ENCODE measurements at regions not wholly inside any gene's neighbourhood (a gene's known extent, or its start where the extent isn't known, plus 50 kb on each side); places are given as distances from the start of the nearest gene placed in this dataset.
"Not testable (repeated sequence)": the region's sequence is repeated elsewhere in the genome, so short reads cannot be mapped to it uniquely, and the experiment has no call there.

- no peak for DNase-seq (ENCODE audit: low spot score)
Observed at GRCh38 chr12:92261692-92262091, 116.0 kb upstream of the BTG1 start.

GRCh38 chr12:92261071-92261470 lies 115.4 kb upstream of the BTG1 start:
- no peak for DNase-seq (ENCODE audit: low spot score)

GRCh38 chr12:92259696-92260251 lies 114.1 kb upstream of the BTG1 start:
- DNase-seq (ENCODE audit: low spot score), result no peak

GRCh38 chr12:92259291-92259690 lies 113.6 kb upstream of the BTG1 start:
- no peak for DNase-seq (ENCODE audit: low spot score)

- no peak for DNase-seq (ENCODE audit: low spot score)
Observed at GRCh38 chr12:92257261-92257660, 111.6 kb upstream of the BTG1 start.

GRCh38 chr12:92255741-92256140 lies 110.1 kb upstream of the BTG1 start:
- DNase-seq (ENCODE audit: low spot score), result no peak

GRCh38 chr12:92253301-92253700 lies 107.7 kb upstream of the BTG1 start:
- no peak for DNase-seq (ENCODE audit: low spot score)

GRCh38 chr12:92248977-92249376 lies 103.3 kb upstream of the BTG1 start:
- no peak for DNase-seq (ENCODE audit: low spot score)

GRCh38 chr12:92244036-92244435 lies 98.4 kb upstream of the BTG1 start:
- no peak for DNase-seq (ENCODE audit: low spot score)

GRCh38 chr12:92242907-92243306 lies 97.3 kb upstream of the BTG1 start:
- no peak for DNase-seq (ENCODE audit: low spot score)

GRCh38 chr12:92237762-92238523 lies 92.3 kb upstream of the BTG1 start:
- DNase-seq (ENCODE audit: low spot score), result no peak

GRCh38 chr12:92237262-92237661 lies 91.6 kb upstream of the BTG1 start:
- no peak for DNase-seq (ENCODE audit: low spot score)

- no peak for DNase-seq (ENCODE audit: low spot score)
Observed at GRCh38 chr12:92235703-92236472, 90.2 kb upstream of the BTG1 start.

GRCh38 chr12:92234533-92234932 lies 88.9 kb upstream of the BTG1 start:
- DNase-seq (ENCODE audit: low spot score), result no peak

GRCh38 chr12:92233346-92234015 lies 87.8 kb upstream of the BTG1 start:
- DNase-seq (ENCODE audit: low spot score), result no peak

- DNase-seq (ENCODE audit: low spot score), result not testable (repeated sequence)
Observed at GRCh38 chr12:92232371-92232932, 86.8 kb upstream of the BTG1 start.

- not testable (repeated sequence) for DNase-seq (ENCODE audit: low spot score)
Observed at GRCh38 chr12:92231945-92232344, 86.3 kb upstream of the BTG1 start.

GRCh38 chr12:92231532-92231931 lies 85.9 kb upstream of the BTG1 start:
- DNase-seq (ENCODE audit: low spot score), result not testable (repeated sequence)

GRCh38 chr12:92229381-92229780 lies 83.7 kb upstream of the BTG1 start:
- no peak for DNase-seq (ENCODE audit: low spot score)

- no peak for DNase-seq (ENCODE audit: low spot score)
Observed at GRCh38 chr12:92226961-92227360, 81.3 kb upstream of the BTG1 start.

- no peak for DNase-seq (ENCODE audit: low spot score)
Observed at GRCh38 chr12:92226071-92226661, 80.5 kb upstream of the BTG1 start.

All from HuH-7.5 (cell line).